Activated naive CD4-positive, alpha-beta T cell treated with anti-CD3 and anti-CD28 coated beads, Interleukin-2, amount 10 ng/mL, durations not matched to agents 7 days and 5 days (primary cell): ENCODE measurements at regions not wholly inside any gene's neighbourhood (a gene's known extent, or its start where the extent isn't known, plus 50 kb on each side); places are given as distances from the start of the nearest gene placed in this dataset.

Source experiments
- CTCF ChIA-PET: fragments of 350-600 bp; sonication (Branson Sonifier 250); formaldehyde crosslinking; loops from one replicate; lab custom pipeline; 2021; ENCODE audit warnings: antibody characterized with exemption; lab: Charles Lee
- DNase-seq: peaks from one replicate; pipeline ENCODE4 v3.0.0-alpha.2; 2020
- H3K27ac Mint-ChIP-seq: one replicate; pipeline ENCODE4 v1.8.0; 2021; ENCODE audit warnings: mild to moderate bottlenecking, moderate library complexity, mixed read lengths
- H3K27me3 Mint-ChIP-seq: one replicate; pipeline ENCODE4 v1.8.0; 2021; ENCODE audit warnings: mild to moderate bottlenecking, mixed read lengths
- H3K36me3 Mint-ChIP-seq: one replicate; pipeline ENCODE4 v1.8.0; 2021; ENCODE audit warnings: mixed read lengths
- H3K4me1 Mint-ChIP-seq: one replicate; pipeline ENCODE4 v1.8.0; 2021; ENCODE audit warnings: mixed read lengths
- H3K4me3 Mint-ChIP-seq: one replicate; pipeline ENCODE4 v1.8.0; 2021; ENCODE audit warnings: mild to moderate bottlenecking, moderate library complexity, mixed read lengths
- H3K9me3 Mint-ChIP-seq: one replicate; pipeline ENCODE4 v1.8.0; 2021; ENCODE audit warnings: mixed read lengths

- DNase-seq, result no peak
- Mint-ChIP-seq H3K4me1 (no peaks in the 10 kb centered on the region), H3K27me3 (no peaks in the 10 kb centered on the region), H3K9me3 (no peaks in the 10 kb centered on the region), H3K27ac (no peak overlapping the region), H3K4me3 (no peak overlapping the region), H3K36me3 (no peaks in the 10 kb centered on the region)
- CTCF ChIA-PET, result no interaction called here
These were observed 611.3 kb downstream of the MED13L start for GRCh38 chr12:115666168-115666567.

- no peaks in the 10 kb centered on the region for H3K9me3 Mint-ChIP-seq
- CTCF ChIA-PET, result no interaction called here
- peaks cover 3% of the 10 kb centered on the region for H3K27me3 Mint-ChIP-seq
- DNase-seq, result no peak
- no peak overlapping the region for H3K4me3 Mint-ChIP-seq
- H3K36me3 Mint-ChIP-seq, result no peaks in the 10 kb centered on the region
- H3K27ac Mint-ChIP-seq, result no peak overlapping the region
- H3K4me1 Mint-ChIP-seq, result no peaks in the 10 kb centered on the region
These were observed 616.4 kb downstream of the MED13L start for GRCh38 chr12:115661112-115661511.

- H3K27ac Mint-ChIP-seq, result no peak overlapping the region
- H3K4me3 Mint-ChIP-seq, result no peak overlapping the region
- no peak for DNase-seq
- peaks cover 3% of the 10 kb centered on the region for H3K27me3 Mint-ChIP-seq
- no peaks in the 10 kb centered on the region for H3K4me1 Mint-ChIP-seq
- H3K9me3 Mint-ChIP-seq, result no peaks in the 10 kb centered on the region
- CTCF ChIA-PET, result no interaction called here
- H3K36me3 Mint-ChIP-seq, result no peaks in the 10 kb centered on the region
These were observed 617.2 kb downstream of the MED13L start for GRCh38 chr12:115660211-115660805.

GRCh38 chr12:115659422-115659821, 618.1 kb downstream of the MED13L start:
- DNase-seq, result no peak
- Mint-ChIP-seq H3K27ac (no peak overlapping the region), H3K4me1 (no peaks in the 10 kb centered on the region), H3K27me3 (peaks cover 3% of the 10 kb centered on the region), H3K4me3 (no peak overlapping the region), H3K36me3 (no peaks in the 10 kb centered on the region), H3K9me3 (no peaks in the 10 kb centered on the region)
- CTCF ChIA-PET, result no interaction called here

- Mint-ChIP-seq H3K4me3 (no peak overlapping the region), H3K9me3 (no peaks in the 10 kb centered on the region), H3K27ac (no peak overlapping the region), H3K27me3 (peaks cover 3% of the 10 kb centered on the region), H3K36me3 (no peaks in the 10 kb centered on the region), H3K4me1 (no peaks in the 10 kb centered on the region)
- no peak for DNase-seq
- CTCF ChIA-PET, result no interaction called here
These were observed 620.1 kb downstream of the MED13L start for GRCh38 chr12:115657081-115658013.

- CTCF ChIA-PET, result no interaction called here
- no peak for DNase-seq
- H3K36me3 Mint-ChIP-seq, result no peaks in the 10 kb centered on the region
- no peaks in the 10 kb centered on the region for H3K4me1 Mint-ChIP-seq
- H3K27ac Mint-ChIP-seq, result no peak overlapping the region
- peaks cover 12% of the 10 kb centered on the region for H3K9me3 Mint-ChIP-seq
- no peaks in the 10 kb centered on the region for H3K27me3 Mint-ChIP-seq
- H3K4me3 Mint-ChIP-seq, result no peak overlapping the region
These were observed 627.5 kb downstream of the MED13L start for GRCh38 chr12:115650026-115650425.

GRCh38 chr12:115648463-115648862, 629.0 kb downstream of the MED13L start:
- peaks cover 12% of the 10 kb centered on the region for H3K9me3 Mint-ChIP-seq
- no peak for DNase-seq
- H3K4me3 Mint-ChIP-seq, result no peak overlapping the region
- H3K4me1 Mint-ChIP-seq, result no peaks in the 10 kb centered on the region
- H3K27ac Mint-ChIP-seq, result no peak overlapping the region
- H3K27me3 Mint-ChIP-seq, result no peaks in the 10 kb centered on the region
- H3K36me3 Mint-ChIP-seq, result no peaks in the 10 kb centered on the region
- CTCF ChIA-PET, result no interaction called here

GRCh38 chr12:115646210-115646609, 631.3 kb downstream of the MED13L start:
- no peaks in the 10 kb centered on the region for H3K27me3 Mint-ChIP-seq
- CTCF ChIA-PET, result no interaction called here
- H3K4me1 Mint-ChIP-seq, result no peaks in the 10 kb centered on the region
- H3K36me3 Mint-ChIP-seq, result no peaks in the 10 kb centered on the region
- no peak overlapping the region for H3K27ac Mint-ChIP-seq
- DNase-seq, result no peak
- H3K4me3 Mint-ChIP-seq, result no peak overlapping the region
- H3K9me3 Mint-ChIP-seq, result peaks cover 12% of the 10 kb centered on the region

- Mint-ChIP-seq H3K4me3 (no peak overlapping the region), H3K27ac (no peak overlapping the region), H3K4me1 (no peaks in the 10 kb centered on the region), H3K9me3 (no peaks in the 10 kb centered on the region), H3K27me3 (no peaks in the 10 kb centered on the region), H3K36me3 (no peaks in the 10 kb centered on the region)
- DNase-seq, result no peak
- CTCF ChIA-PET, result no interaction called here
These were observed 636.6 kb downstream of the MED13L start for GRCh38 chr12:115640929-115641328.

- CTCF ChIA-PET, result interaction anchor here (0.7 kb wide), 1 partner anchor 1727 kb away, joined by 3 read pairs; no protein-coding TSS in a partner anchor
- H3K27ac Mint-ChIP-seq, result no peak overlapping the region
- no peak overlapping the region for H3K4me3 Mint-ChIP-seq
- no peak for DNase-seq
- no peaks in the 10 kb centered on the region for H3K27me3 Mint-ChIP-seq
- H3K36me3 Mint-ChIP-seq, result no peaks in the 10 kb centered on the region
- no peaks in the 10 kb centered on the region for H3K9me3 Mint-ChIP-seq
- H3K4me1 Mint-ChIP-seq, result no peaks in the 10 kb centered on the region
These were observed 637.9 kb downstream of the MED13L start for GRCh38 chr12:115639648-115640012.

GRCh38 chr12:115638733-115639647, 638.5 kb downstream of the MED13L start:
- CTCF ChIA-PET, result interaction anchor here (0.7 kb wide), 1 partner anchor 1728 kb away, joined by 3 read pairs; no protein-coding TSS in a partner anchor
- H3K27ac Mint-ChIP-seq, result no peak overlapping the region
- no peak overlapping the region for H3K4me3 Mint-ChIP-seq

GRCh38 chr12:115636546-115636945, 640.9 kb downstream of the MED13L start:
- Mint-ChIP-seq H3K9me3 (no peaks in the 10 kb centered on the region), H3K4me1 (no peaks in the 10 kb centered on the region), H3K27me3 (no peaks in the 10 kb centered on the region), H3K4me3 (no peak overlapping the region), H3K36me3 (no peaks in the 10 kb centered on the region), H3K27ac (no peak overlapping the region)
- no peak for DNase-seq
- CTCF ChIA-PET, result no interaction called here

More at GRCh38 chr12:115638733-115639647, 638.5 kb downstream of the MED13L start:
- Mint-ChIP-seq H3K27me3 (no peaks in the 10 kb centered on the region), H3K9me3 (no peaks in the 10 kb centered on the region), H3K4me1 (no peaks in the 10 kb centered on the region), H3K36me3 (no peaks in the 10 kb centered on the region)
- DNase-seq, result no peak

GRCh38 chr12:115632308-115632707, 645.2 kb downstream of the MED13L start:
- DNase-seq, result no peak
- H3K36me3 Mint-ChIP-seq, result no peaks in the 10 kb centered on the region
- no peak overlapping the region for H3K4me3 Mint-ChIP-seq

GRCh38 chr12:115630136-115630535, 647.4 kb downstream of the MED13L start:
- H3K27ac Mint-ChIP-seq, result no peak overlapping the region
- H3K4me1 Mint-ChIP-seq, result no peaks in the 10 kb centered on the region
- H3K27me3 Mint-ChIP-seq, result no peaks in the 10 kb centered on the region
- H3K9me3 Mint-ChIP-seq, result no peaks in the 10 kb centered on the region
- DNase-seq, result no peak
- CTCF ChIA-PET, result no interaction called here
- no peaks in the 10 kb centered on the region for H3K36me3 Mint-ChIP-seq
- H3K4me3 Mint-ChIP-seq, result no peak overlapping the region

More at GRCh38 chr12:115632308-115632707, 645.2 kb downstream of the MED13L start:
- Mint-ChIP-seq H3K4me1 (no peaks in the 10 kb centered on the region), H3K9me3 (no peaks in the 10 kb centered on the region), H3K27me3 (no peaks in the 10 kb centered on the region), H3K27ac (no peak overlapping the region)
- CTCF ChIA-PET, result no interaction called here
